Type B pancreatic cell (in vitro differentiated cells): ENCODE measurements at regions not wholly inside any gene's neighbourhood (a gene's known extent, or its start where the extent isn't known, plus 50 kb on each side); places are given as distances from the start of the nearest gene placed in this dataset.

Source experiments
- DNase-seq: peaks from one replicate; pipeline ENCODE4 v3.0.0; 2021; ENCODE audit warnings: mixed read lengths; ENCODE audit not compliant: unreplicated experiment; ENCODE audit errors: extremely low spot score
- H3K27ac Mint-ChIP-seq: 2 replicates; pipeline ENCODE4 v1.8.0; 2021; ENCODE audit warnings: mild to moderate bottlenecking, mixed read lengths
- H3K27me3 Mint-ChIP-seq: 2 replicates; pipeline ENCODE4 v1.8.0; 2021; ENCODE audit warnings: mixed read lengths
- H3K36me3 Mint-ChIP-seq: 2 replicates; pipeline ENCODE4 v1.8.0; 2021; ENCODE audit warnings: mixed read lengths
- H3K4me1 Mint-ChIP-seq: one replicate; pipeline ENCODE4 v1.8.0; 2021; ENCODE audit warnings: mixed read lengths; ENCODE audit not compliant: unreplicated experiment
- H3K4me3 Mint-ChIP-seq: 2 replicates; pipeline ENCODE4 v1.8.0; 2021; ENCODE audit warnings: mild to moderate bottlenecking, mixed read lengths
- H3K9me3 Mint-ChIP-seq: 2 replicates; pipeline ENCODE4 v1.8.0; 2021; ENCODE audit warnings: mixed read lengths
- CTCF ChIP-seq: fragments of 200-600 bp; sonication (generic); conservative IDR thresholded peaks from 2 replicates; pipeline ENCODE4 v1.5.0; 2021; ENCODE audit warnings: antibody characterized with exemption, mild to moderate bottlenecking

GRCh38 chr5:124468671-124469411, 277.6 kb downstream of the ZNF608 start:
- H3K27ac Mint-ChIP-seq = no peak overlapping the region
- no peaks in the 10 kb centered on the region for H3K36me3 Mint-ChIP-seq
- no peaks in the 10 kb centered on the region for H3K9me3 Mint-ChIP-seq
- H3K27me3 Mint-ChIP-seq = no peaks in the 10 kb centered on the region
- no peak for TF ChIP-seq CTCF
- H3K4me3 Mint-ChIP-seq = no peak overlapping the region
- H3K4me1 Mint-ChIP-seq = no peaks in the 10 kb centered on the region
- no peak for DNase-seq

GRCh38 chr5:124467745-124468144, 278.7 kb downstream of the ZNF608 start:
- no peaks in the 10 kb centered on the region for H3K9me3 Mint-ChIP-seq
- H3K4me3 Mint-ChIP-seq = no peak overlapping the region
- no peaks in the 10 kb centered on the region for H3K36me3 Mint-ChIP-seq
- H3K27ac Mint-ChIP-seq = no peak overlapping the region
- peaks cover 6% of the 10 kb centered on the region for H3K4me1 Mint-ChIP-seq
- no peak for TF ChIP-seq CTCF
- no peaks in the 10 kb centered on the region for H3K27me3 Mint-ChIP-seq
- DNase-seq = no peak

- no peaks in the 10 kb centered on the region for H3K9me3 Mint-ChIP-seq
- no peak overlapping the region for H3K27ac Mint-ChIP-seq
- H3K4me1 Mint-ChIP-seq = peaks cover 24% of the 10 kb centered on the region
These were observed 280.4 kb downstream of the ZNF608 start for GRCh38 chr5:124466011-124466410.

GRCh38 chr5:124463851-124464250, 282.6 kb downstream of the ZNF608 start:
- Mint-ChIP-seq H3K4me3 (no peak overlapping the region), H3K9me3 (no peaks in the 10 kb centered on the region), H3K27me3 (no peaks in the 10 kb centered on the region), H3K4me1 (peaks cover 37% of the 10 kb centered on the region), H3K36me3 (no peaks in the 10 kb centered on the region), H3K27ac (no peak overlapping the region)
- no peak for TF ChIP-seq CTCF
- no peak for DNase-seq

More at GRCh38 chr5:124466011-124466410, 280.4 kb downstream of the ZNF608 start:
- Mint-ChIP-seq H3K36me3 (no peaks in the 10 kb centered on the region), H3K4me3 (no peak overlapping the region), H3K27me3 (no peaks in the 10 kb centered on the region)
- no peak for DNase-seq
- no peak for TF ChIP-seq CTCF

- H3K36me3 Mint-ChIP-seq = no peaks in the 10 kb centered on the region
- no peak for DNase-seq
- no peaks in the 10 kb centered on the region for H3K27me3 Mint-ChIP-seq
- no peak for TF ChIP-seq CTCF
- H3K4me1 Mint-ChIP-seq = peaks cover 42% of the 10 kb centered on the region
- H3K27ac Mint-ChIP-seq = no peak overlapping the region
- no peaks in the 10 kb centered on the region for H3K9me3 Mint-ChIP-seq
- no peak overlapping the region for H3K4me3 Mint-ChIP-seq
These were observed 283.7 kb downstream of the ZNF608 start for GRCh38 chr5:124462751-124463150.
